Subcutaneous abdominal adipose tissue (tissue), 5 donors: ENCODE measurements at regions not wholly inside any gene's neighbourhood (a gene's known extent, or its start where the extent isn't known, plus 50 kb on each side); places are given as distances from the start of the nearest gene placed in this dataset.

Experiments used
- H3K27ac ChIP-seq: one replicate; pipeline ENCODE4 v1.7.0; 2013; ENCODE audit warnings: low read depth, mild to moderate bottlenecking, inconsistent platforms, low read length, moderate library complexity
- H3K27me3 ChIP-seq, 5 donors: one replicate each; pipeline ENCODE4 v1.7.0; 2013; ENCODE audit warnings: low read length in 5 of 5, inconsistent platforms in 1 of 5; ENCODE audit not compliant: control insufficient read depth in 5 of 5, insufficient read depth in 4 of 5
- H3K36me3 ChIP-seq, 5 donors: one replicate each; pipeline ENCODE4 v1.7.0; 2013; ENCODE audit warnings: low read length in 5 of 5; ENCODE audit not compliant: control insufficient read depth in 5 of 5, insufficient read depth in 5 of 5
- H3K4me1 ChIP-seq, 5 donors: one replicate each; pipeline ENCODE4 v1.7.0; 2013; ENCODE audit warnings: low read length in 5 of 5, mild to moderate bottlenecking in 3 of 5, moderate library complexity in 1 of 5; ENCODE audit not compliant: control insufficient read depth in 5 of 5, insufficient read depth in 5 of 5
- H3K4me3 ChIP-seq, 5 donors: one replicate each; pipeline ENCODE4 v1.7.0; 2013; ENCODE audit warnings: low read length in 5 of 5, low read depth in 1 of 5
- H3K9ac ChIP-seq, 5 donors: one replicate each; pipeline ENCODE4 v1.7.0; 2013; ENCODE audit warnings: low read length in 5 of 5, mild to moderate bottlenecking in 4 of 5, moderate library complexity in 3 of 5
- H3K9me3 ChIP-seq, 5 donors: one replicate each; pipeline ENCODE4 v1.7.0; 2013; ENCODE audit warnings: low read length in 5 of 5; ENCODE audit not compliant: control insufficient read depth in 5 of 5
- donor health status: healthy.
- donor health status: healthy.
- donor health status: healthy.
- donor health status: healthy.
- donor health status: healthy.

- peaks cover 0 to 5% (median 0%) of the 10 kb centered on the region in 5 donors for H3K9me3 ChIP-seq
- H3K4me3 ChIP-seq: no peak overlapping the region
- no peaks in the 10 kb centered on the region for H3K36me3 ChIP-seq
- peaks cover 0 to 18% (median 12%) of the 10 kb centered on the region in 5 donors for H3K4me1 ChIP-seq
- no peaks in the 10 kb centered on the region for H3K27me3 ChIP-seq
- peak overlapping the region; percentile 75 for H3K27ac ChIP-seq
- peak overlapping the region in 2 of 5 donors; percentile 57 to 59 for H3K9ac ChIP-seq
Measured at GRCh38 chr4:147407261-147408045, 73.4 kb upstream of the EDNRA start.

GRCh38 chr4:147408189-147408588 lies 72.7 kb upstream of the EDNRA start:
- Histone ChIP-seq H3K9ac (no peak overlapping the region), H3K27ac (peak overlapping the region; percentile 75), H3K36me3 (no peaks in the 10 kb centered on the region), H3K4me1 (peaks cover 0 to 18% (median 12%) of the 10 kb centered on the region in 5 donors), H3K4me3 (no peak overlapping the region), H3K9me3 (peaks cover 0 to 5% (median 0%) of the 10 kb centered on the region in 5 donors), H3K27me3 (no peaks in the 10 kb centered on the region)

- no peaks in the 10 kb centered on the region for H3K36me3 ChIP-seq
- H3K27me3 ChIP-seq: no peaks in the 10 kb centered on the region
- no peak overlapping the region for H3K4me3 ChIP-seq
- H3K9ac ChIP-seq: no peak overlapping the region
- H3K27ac ChIP-seq: no peak overlapping the region
- peaks cover 0 to 18% (median 12%) of the 10 kb centered on the region in 5 donors for H3K4me1 ChIP-seq
- H3K9me3 ChIP-seq: no peaks in the 10 kb centered on the region
Measured at GRCh38 chr4:147409350-147409749, 71.5 kb upstream of the EDNRA start.

- Histone ChIP-seq H3K4me1 (no peaks in the 10 kb centered on the region), H3K9ac (no peak overlapping the region), H3K36me3 (no peaks in the 10 kb centered on the region), H3K27me3 (no peaks in the 10 kb centered on the region), H3K4me3 (no peak overlapping the region), H3K9me3 (no peaks in the 10 kb centered on the region), H3K27ac (no peak overlapping the region)
Measured at GRCh38 chr4:147418226-147418625, 62.7 kb upstream of the EDNRA start.

- no peak overlapping the region for H3K9ac ChIP-seq
- H3K27ac ChIP-seq: no peak overlapping the region
- H3K9me3 ChIP-seq: no peaks in the 10 kb centered on the region
- H3K36me3 ChIP-seq: no peaks in the 10 kb centered on the region
- H3K4me3 ChIP-seq: no peak overlapping the region
- no peaks in the 10 kb centered on the region for H3K27me3 ChIP-seq
- H3K4me1 ChIP-seq: no peaks in the 10 kb centered on the region
Measured at GRCh38 chr4:147421456-147421855, 59.4 kb upstream of the EDNRA start.

GRCh38 chr4:147423229-147423628 lies 57.7 kb upstream of the EDNRA start:
- Histone ChIP-seq H3K4me3 (no peak overlapping the region), H3K36me3 (no peaks in the 10 kb centered on the region), H3K27me3 (no peaks in the 10 kb centered on the region), H3K4me1 (no peaks in the 10 kb centered on the region), H3K27ac (no peak overlapping the region), H3K9me3 (no peaks in the 10 kb centered on the region), H3K9ac (no peak overlapping the region)

GRCh38 chr4:147425019-147425418 lies 55.9 kb upstream of the EDNRA start:
- Histone ChIP-seq H3K36me3 (no peaks in the 10 kb centered on the region), H3K9ac (no peak overlapping the region), H3K9me3 (no peaks in the 10 kb centered on the region), H3K4me3 (no peak overlapping the region), H3K27me3 (no peaks in the 10 kb centered on the region), H3K4me1 (peaks cover 0 to 3% (median 0%) of the 10 kb centered on the region in 5 donors), H3K27ac (no peak overlapping the region)

GRCh38 chr4:147428583-147428982 lies 52.3 kb upstream of the EDNRA start:
- peaks cover 0 to 4% (median 2%) of the 10 kb centered on the region in 5 donors for H3K9me3 ChIP-seq
- H3K4me3 ChIP-seq: no peak overlapping the region

GRCh38 chr4:147430111-147430510 lies 50.8 kb upstream of the EDNRA start:
- H3K27ac ChIP-seq: no peak overlapping the region
- H3K4me3 ChIP-seq: no peak overlapping the region
- no peaks in the 10 kb centered on the region for H3K27me3 ChIP-seq
- H3K4me1 ChIP-seq: peaks cover 0 to 6% (median 0%) of the 10 kb centered on the region in 5 donors
- no peak overlapping the region for H3K9ac ChIP-seq
- no peaks in the 10 kb centered on the region for H3K36me3 ChIP-seq
- peaks cover 0 to 4% (median 2%) of the 10 kb centered on the region in 5 donors for H3K9me3 ChIP-seq

More at GRCh38 chr4:147428583-147428982, 52.3 kb upstream of the EDNRA start:
- H3K27ac ChIP-seq: no peak overlapping the region
- no peaks in the 10 kb centered on the region for H3K27me3 ChIP-seq
- H3K9ac ChIP-seq: no peak overlapping the region
- H3K36me3 ChIP-seq: no peaks in the 10 kb centered on the region
- peaks cover 0 to 6% (median 0%) of the 10 kb centered on the region in 5 donors for H3K4me1 ChIP-seq
